GF-D8 (cell line): ENCODE measurements at regions not wholly inside any gene's neighbourhood (a gene's known extent, or its start where the extent isn't known, plus 50 kb on each side); places are given as distances from the start of the nearest gene placed in this dataset.
"Not testable (repeated sequence)": the region's sequence is repeated elsewhere in the genome, so short reads cannot be mapped to it uniquely, and the experiment has no call there.

Experiments
- DNase-seq: peaks from one replicate; lab custom pipeline; 2025; lab: John Stamatoyannopoulos, UW

- no peak for DNase-seq
These were observed 91.7 kb upstream of the MITF start for GRCh38 chr3:69647511-69648110.

DNA sequence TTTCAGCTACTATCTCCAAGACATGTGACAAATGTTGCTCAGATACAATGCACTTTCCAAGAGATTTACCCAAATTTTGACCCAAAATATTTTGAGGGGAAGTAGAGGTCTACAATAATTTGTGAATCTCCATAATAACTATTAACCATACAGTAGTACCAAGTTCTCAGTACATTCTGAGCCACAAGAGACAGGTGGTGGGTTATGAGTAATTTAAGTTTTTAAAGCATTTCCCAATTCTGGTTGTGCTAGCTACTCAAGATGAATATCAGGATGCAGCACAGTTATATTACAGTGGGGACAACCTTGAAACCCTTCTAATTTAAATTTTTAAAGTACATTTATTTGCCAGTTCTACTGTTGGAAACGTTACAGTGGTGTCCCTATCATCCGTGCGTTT is 92.2 kb upstream of the MITF start:
- no peak for DNase-seq

- no peak for DNase-seq
These were observed 92.8 kb upstream of the MITF start for GRCh38 chr3:69646287-69647067.

DNA sequence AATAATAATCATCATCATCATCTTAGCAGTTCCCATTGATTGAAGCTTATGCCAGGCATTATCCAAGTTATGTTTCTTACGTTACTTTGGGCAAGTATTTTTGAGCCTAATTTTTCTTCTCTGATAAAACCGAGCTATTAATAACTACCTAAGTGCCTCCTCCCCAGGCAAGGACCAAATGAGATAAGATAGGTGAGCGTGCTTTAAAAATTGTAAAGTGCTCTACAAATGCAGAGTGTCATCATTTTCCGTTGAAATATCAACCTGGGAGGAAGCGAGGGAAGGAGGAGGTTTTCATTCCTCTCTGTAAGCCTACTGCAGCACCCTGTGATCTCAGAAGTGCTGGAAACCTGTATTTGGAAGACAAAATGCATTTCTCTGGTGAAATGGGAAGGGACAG is 96.7 kb upstream of the MITF start:
- DNase-seq: no peak

DNA sequence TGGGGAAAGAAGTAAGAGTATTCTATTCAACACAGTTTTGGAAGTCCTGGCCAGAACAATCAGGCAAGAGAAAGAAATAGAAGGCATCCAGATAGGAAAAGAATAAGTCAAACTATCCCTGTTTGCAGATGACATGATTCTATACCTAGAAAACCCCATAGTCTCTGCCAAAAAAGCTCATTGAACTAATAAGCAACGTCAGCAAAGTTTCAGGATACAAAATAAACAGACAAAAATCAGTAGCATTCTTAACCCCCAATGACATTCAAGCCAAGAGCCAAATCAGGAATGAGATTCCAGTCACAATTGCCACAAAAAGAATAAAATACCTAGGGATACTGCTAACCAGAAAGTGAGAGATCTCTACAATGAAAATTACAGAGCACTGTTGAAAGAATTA is 99.4 kb upstream of the MITF start:
- DNase-seq: no peak

- no peak for DNase-seq
These were observed 110.3 kb upstream of the MITF start for GRCh38 chr3:69628951-69629350.

DNA sequence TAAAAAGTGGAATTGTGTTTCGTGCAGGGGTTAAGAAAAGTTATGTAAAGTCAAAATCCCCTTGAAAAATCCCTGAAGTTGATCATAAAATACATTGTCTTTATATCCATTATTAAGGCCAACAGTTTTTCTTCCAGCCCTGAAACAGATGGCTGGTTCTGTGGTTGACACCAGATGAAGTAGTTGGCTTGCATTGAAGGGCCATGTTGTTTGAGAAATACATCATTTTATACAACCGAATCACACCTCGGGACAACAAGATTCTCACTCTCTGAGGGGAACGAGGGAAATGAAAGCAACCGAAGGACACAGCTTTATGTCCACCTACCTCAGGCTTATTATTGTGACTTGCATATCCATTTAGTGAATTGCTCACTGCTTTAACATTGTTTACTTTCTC is 126.0 kb upstream of the MITF start:
- no peak for DNase-seq

GRCh38 chr3:69612791-69613190 is 126.5 kb upstream of the MITF start:
- DNase-seq: no peak

- not testable (repeated sequence) for DNase-seq
These were observed 129.7 kb upstream of the MITF start for GRCh38 chr3:69609566-69609965.

DNA sequence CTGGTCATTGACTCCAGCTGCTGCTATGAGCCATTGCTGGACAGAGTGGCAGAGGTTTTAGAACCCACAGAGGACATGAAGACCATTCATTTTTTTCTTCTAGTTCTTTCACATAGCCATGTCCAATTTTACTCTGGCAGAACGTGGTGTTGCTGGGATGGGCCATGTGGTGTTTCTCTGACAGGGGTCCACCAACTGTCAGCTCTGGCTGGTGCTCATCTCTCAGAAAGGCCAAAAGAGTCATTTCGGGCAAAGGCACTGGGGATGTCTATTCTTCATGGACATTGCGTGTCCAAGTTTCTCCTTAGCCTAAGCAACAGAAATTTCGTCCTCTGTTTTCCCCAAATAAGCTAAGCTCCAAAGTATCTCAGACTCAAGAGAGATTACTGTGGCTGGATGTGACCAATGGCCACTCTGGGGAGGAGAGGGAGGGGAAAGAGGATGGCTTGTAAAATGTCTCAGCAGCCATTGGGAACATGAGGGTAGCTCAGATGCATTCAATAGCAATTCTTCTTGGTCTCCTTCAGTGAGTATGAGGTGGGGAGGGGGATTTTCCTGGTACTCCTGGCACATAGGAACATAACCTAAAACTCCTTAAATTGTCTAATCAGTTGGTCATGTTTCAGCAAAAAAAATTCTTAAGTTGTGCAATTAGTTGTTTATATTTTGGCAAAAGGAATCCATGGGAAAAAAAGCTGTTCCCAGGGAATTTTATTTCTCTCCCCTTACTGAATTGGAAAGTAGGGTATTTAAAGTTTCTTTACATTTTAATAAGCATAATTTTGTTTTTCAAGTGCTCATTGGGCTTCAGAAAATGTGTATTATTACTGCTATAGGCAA is 131.6 kb upstream of the MITF start:
- no peak for DNase-seq

DNA sequence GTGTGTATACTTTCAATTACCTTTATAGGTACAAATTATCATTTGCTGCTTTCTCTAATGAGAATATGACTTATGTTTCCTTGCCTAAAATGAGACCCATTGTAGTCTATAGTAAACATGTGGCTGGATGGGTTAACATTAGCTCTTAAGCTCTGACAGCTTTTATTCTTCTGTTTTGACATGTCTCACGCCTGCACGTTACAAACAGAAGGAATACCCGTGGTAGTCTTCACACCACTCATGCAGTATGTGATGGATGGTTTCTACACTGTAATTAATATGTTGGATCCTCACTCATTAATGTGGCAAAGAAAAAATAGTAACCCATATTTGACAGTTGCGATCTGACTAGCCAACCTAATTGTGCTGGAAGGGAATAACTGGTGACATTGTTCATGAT is 133.4 kb upstream of the MITF start:
- DNase-seq: no peak

DNA sequence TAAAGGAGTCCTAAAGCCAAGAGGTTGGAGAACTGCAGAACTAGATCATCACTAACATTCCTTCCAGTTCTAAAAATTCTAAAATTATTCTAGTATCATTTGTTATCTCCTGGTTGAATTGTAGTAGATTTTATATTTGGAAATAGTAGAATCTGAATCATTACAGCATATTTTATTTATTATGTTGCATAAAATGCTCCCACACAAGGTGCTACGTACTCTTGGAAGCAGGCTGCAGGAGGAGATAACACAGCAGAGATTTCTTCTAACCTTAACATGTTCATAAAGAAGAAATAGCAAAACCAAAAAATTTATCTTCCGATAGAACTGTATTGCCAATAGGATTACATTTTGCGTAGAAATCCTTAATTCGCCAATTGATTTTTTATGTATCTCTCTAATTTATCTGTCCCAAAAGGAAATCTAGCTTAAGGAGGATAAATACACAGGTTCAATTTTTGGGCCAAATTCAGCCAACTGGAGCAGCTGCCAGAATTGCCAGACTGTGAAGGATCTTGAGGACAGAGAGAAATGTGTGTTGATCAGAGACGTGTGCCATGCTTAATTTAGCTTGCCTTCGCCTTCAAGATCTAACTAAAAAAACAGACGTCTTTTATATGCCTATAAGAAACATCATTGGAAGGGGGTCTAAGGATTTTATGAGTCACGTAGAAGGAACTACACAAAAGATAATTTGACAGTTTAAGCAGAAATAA is 134.4 kb upstream of the MITF start:
- no peak for DNase-seq

DNA sequence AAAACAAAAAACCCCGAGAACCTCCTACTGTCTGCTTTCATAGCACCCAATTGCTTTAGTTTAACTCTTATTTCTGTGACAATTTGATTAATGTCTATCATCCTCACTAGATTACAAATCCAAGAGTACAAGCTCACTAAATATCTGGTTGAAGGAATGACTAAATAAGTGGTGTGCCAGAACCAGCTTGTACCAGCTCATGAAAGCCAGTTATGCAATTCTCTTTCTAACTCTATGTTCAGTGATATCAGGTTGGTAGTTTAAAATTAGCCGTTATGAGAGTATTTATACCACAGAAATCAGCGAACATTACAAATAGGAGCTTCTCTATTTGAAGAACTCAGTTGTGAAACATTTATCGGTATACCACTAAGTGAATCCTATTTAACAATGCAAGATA is 137.2 kb upstream of the MITF start:
- no peak for DNase-seq

- no peak for DNase-seq
These were observed 145.0 kb upstream of the MITF start for GRCh38 chr3:69594286-69594685.

- no peak for DNase-seq
These were observed 148.0 kb upstream of the MITF start for GRCh38 chr3:69591164-69591736.

- DNase-seq: no peak
These were observed 149.2 kb upstream of the MITF start for GRCh38 chr3:69590111-69590510.

GRCh38 chr3:69588170-69588569 is 151.1 kb upstream of the MITF start:
- no peak for DNase-seq

- no peak for DNase-seq
These were observed 153.8 kb upstream of the MITF start for GRCh38 chr3:69585472-69585871.

DNA sequence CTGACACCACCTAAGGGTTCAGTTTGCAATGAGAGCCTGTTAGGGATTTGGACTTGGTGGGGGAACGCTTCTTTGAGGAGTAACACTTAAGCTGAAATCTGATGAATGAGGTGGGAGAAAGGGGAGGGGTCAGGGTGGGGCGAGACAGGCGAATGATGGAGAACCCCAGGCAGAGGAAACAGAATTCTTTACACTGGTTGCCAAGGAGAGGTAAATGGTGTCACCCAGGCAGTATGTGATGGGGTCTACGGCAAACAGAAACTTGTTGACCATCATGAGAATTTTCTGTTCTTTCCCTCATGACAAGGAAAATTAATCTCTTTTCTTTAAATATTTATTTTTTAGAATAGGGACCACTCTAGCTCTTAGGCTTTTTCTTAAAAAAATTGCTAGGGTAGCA is 157.2 kb upstream of the MITF start:
- DNase-seq: no peak

DNA sequence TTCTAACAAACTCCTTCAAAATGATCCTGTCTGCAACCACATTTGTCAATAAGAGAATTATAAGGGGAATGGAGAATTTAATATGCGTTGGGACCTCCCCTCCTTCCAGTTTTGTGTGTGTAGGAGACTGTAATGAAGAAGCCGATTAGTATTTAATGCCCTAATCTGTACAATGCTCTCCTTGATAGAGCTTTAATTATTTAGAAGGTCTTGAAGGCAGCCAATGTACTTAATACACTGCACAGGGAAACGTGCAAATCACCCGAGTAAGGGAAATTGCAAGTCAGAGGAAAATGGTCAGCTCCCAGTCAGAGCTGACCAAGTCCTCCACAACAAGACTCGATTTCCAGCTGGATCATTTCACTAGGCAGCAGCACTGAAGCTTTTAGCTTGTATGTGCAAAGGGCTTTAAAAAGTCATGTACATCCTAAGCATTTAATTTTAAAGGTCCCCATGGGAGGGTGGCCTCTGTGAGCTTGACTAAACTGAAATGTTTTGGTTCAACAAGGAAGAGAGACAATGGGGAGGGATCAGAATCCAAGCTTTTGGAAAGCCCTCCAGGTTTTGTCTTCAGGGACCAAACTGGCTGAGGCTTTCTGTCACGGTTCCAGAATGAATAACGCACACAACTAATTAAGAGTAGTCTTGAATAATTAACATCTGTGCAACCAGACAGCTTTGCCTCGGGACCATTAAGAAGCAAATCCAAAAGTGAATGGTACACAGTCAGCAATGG is 159.8 kb upstream of the MITF start:
- DNase-seq: no peak

DNA sequence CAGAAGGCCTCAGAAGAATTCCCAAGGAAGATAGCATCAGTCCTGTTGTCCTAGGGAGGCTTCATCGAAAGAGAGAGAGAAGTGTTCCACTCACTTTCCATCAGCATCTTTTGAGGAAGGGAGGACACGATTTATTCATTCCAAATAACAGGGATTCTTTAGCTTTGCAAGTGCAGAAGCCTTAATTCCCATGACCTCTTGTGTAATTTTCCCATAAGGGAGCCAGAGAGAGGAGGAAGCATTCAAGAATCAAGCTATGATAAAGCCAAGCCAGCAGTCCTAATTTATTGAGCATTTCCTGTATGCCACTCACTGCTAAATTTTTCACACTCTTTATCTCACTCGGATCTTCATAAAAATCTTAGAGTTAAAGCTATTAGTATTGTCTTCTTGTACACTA is 169.7 kb upstream of the MITF start:
- no peak for DNase-seq
